Right lobe of liver (tissue), 6 donors: ENCODE measurements at regions not wholly inside any gene's neighbourhood (a gene's known extent, or its start where the extent isn't known, plus 50 kb on each side); places are given as distances from the start of the nearest gene placed in this dataset.
A peak's percentile ranks its signal among the peaks of the same experiment; 100 is the strongest.
"Not testable (repeated sequence)": the region's sequence is repeated elsewhere in the genome, so short reads cannot be mapped to it uniquely, and the experiment has no call there.

ENCODE experiments used
- ATAC-seq, 4 donors: fragments of 200-7000 bp; cut with Tn5 transposase; one replicate each; pipeline ENCODE4 v1.9.1; 2020; ENCODE audit warnings: mild to moderate bottlenecking in 4 of 4, moderate library complexity in 4 of 4
- DNase-seq, 3 donors: peaks; one replicate each; pipeline ENCODE4 v3.0.0-alpha.2; 2020
- H3K27ac ChIP-seq, 3 donors: fragments of 200-600 bp; one replicate each; pipeline ENCODE4 v1.8.0; 2022
- H3K27me3 ChIP-seq, 2 donors: fragments of 200-600 bp; one replicate each; pipeline ENCODE4 v1.8.0; 2022
- H3K36me3 ChIP-seq, 4 donors: fragments of 200-600 bp; sonication (generic) in 1 of 4; one replicate each; pipeline versions ENCODE4 v1.5.1 to v1.8.0; 2017 to 2022; ENCODE audit warnings: control low read depth in 1 of 4
- H3K4me1 ChIP-seq, 4 donors: fragments of 200-600 bp; sonication (generic) in 1 of 4; one replicate each; pipeline versions ENCODE4 v1.5.1 to v1.8.0; 2017 to 2022; ENCODE audit warnings: control low read depth in 1 of 4
- H3K4me3 ChIP-seq, 3 donors: fragments of 200-600 bp; one replicate each; pipeline ENCODE4 v1.8.0; 2022
- H3K9me3 ChIP-seq, 4 donors: fragments of 200-600 bp; sonication (generic) in 1 of 4; one replicate each; pipeline versions ENCODE4 v1.5.1 to v1.8.0; 2017 to 2022; ENCODE audit warnings: control low read depth in 1 of 4
- CTCF ChIP-seq, 4 donors: fragments of 200-600 bp in 3 of 4; fragments of 450-650 bp in 1 of 4; IDR thresholded peaks; one replicate each; pipeline versions ENCODE4 v1.5.1 to v1.8.0; 2016 to 2022; ENCODE audit warnings: antibody characterized with exemption in 4 of 4, mild to moderate bottlenecking in 2 of 4
- WGBS: methylation state at CpG from one replicate; pipeline ENCODE4 v1.1.6; 2018; ENCODE audit warnings: low coverage, low lambda C conversion rate; ENCODE audit not compliant: insufficient coverage; ENCODE audit errors: missing lambda C conversion rate; 5-methylcytosine and 5-hydroxymethylcytosine counted together
- intact Hi-C, 2 donors: fragments of 100-400 bp; cut with DNase I; formaldehyde crosslinking; loops; one replicate each; pipeline versions ENCODE4 v1.11.2 to v1.14.1; 2022
- donor health status: DM: no; HTN: yes; CAD: no.
- donor health status: DM: no; HTN: no; CAD: no.
- donor health status: DM: no; HTN: no; CAD: no.
- donor health status: DM: no; HTN: yes; CAD: no.
- donor health status: DM: no; HTN: yes; CAD: no.

GRCh38 chr21:13514308-13514707 is 95.3 kb upstream of the POTED start:
- H3K36me3 ChIP-seq, H3K4me1 ChIP-seq, H3K4me3 ChIP-seq, H3K27ac ChIP-seq, H3K9me3 ChIP-seq, DNase-seq, intact Hi-C loops, H3K27me3 ChIP-seq: not testable (repeated sequence)
- WGBS, result 70% methylated on average over 2 of the region's 6 CpGs
- peak in 1 of 4 donors; percentile 27 for ATAC-seq

- H3K4me1 ChIP-seq, H3K27ac ChIP-seq, ATAC-seq, intact Hi-C loops, H3K27me3 ChIP-seq, H3K4me3 ChIP-seq, DNase-seq, H3K36me3 ChIP-seq, H3K9me3 ChIP-seq: not testable (repeated sequence)
- 59% methylated on average over 4 of the region's 14 CpGs for WGBS
Measured at GRCh38 chr21:13515980-13516379, 93.6 kb upstream of the POTED start.

GRCh38 chr21:13519971-13520370 is 89.6 kb upstream of the POTED start:
- WGBS, result 0% methylated on average over 1 of the region's 3 CpGs
- not testable (repeated sequence) for H3K4me1 ChIP-seq

GRCh38 chr21:13525015-13525414 is 84.6 kb upstream of the POTED start:
- peak in 1 of 4 donors; percentile 19 for ATAC-seq
- WGBS, result 20% methylated on average over 1 of the region's 16 CpGs
- H3K4me3 ChIP-seq, H3K27ac ChIP-seq, intact Hi-C loops, H3K27me3 ChIP-seq, H3K36me3 ChIP-seq, H3K9me3 ChIP-seq, DNase-seq, H3K4me1 ChIP-seq: not testable (repeated sequence)

More at GRCh38 chr21:13519971-13520370, 89.6 kb upstream of the POTED start:
- H3K4me3 ChIP-seq, H3K36me3 ChIP-seq, DNase-seq, H3K27ac ChIP-seq, intact Hi-C loops, H3K27me3 ChIP-seq, H3K9me3 ChIP-seq: not testable (repeated sequence)
- peak in 2 of 4 donors; percentile 15 to 17 for TF ChIP-seq CTCF (IDR thresholded peaks at IDR 0.05)
- ATAC-seq, result peak in 3 of 4 donors; percentile 22 to 59 (median 51)

GRCh38 chr21:13529082-13529481 is 80.5 kb upstream of the POTED start:
- intact Hi-C loops, DNase-seq, H3K27me3 ChIP-seq, H3K36me3 ChIP-seq, H3K9me3 ChIP-seq, H3K27ac ChIP-seq, ATAC-seq, H3K4me1 ChIP-seq, H3K4me3 ChIP-seq: not testable (repeated sequence)
- WGBS, result 30% methylated on average over 1 of the region's 1 CpG

GRCh38 chr21:13529674-13530073 is 79.9 kb upstream of the POTED start:
- H3K36me3 ChIP-seq, H3K4me1 ChIP-seq, H3K27me3 ChIP-seq, H3K9me3 ChIP-seq, intact Hi-C loops, H3K4me3 ChIP-seq, H3K27ac ChIP-seq, DNase-seq, ATAC-seq: not testable (repeated sequence)
- WGBS, result 52% methylated on average over 3 of the region's 3 CpGs

GRCh38 chr21:13530697-13531096 is 78.9 kb upstream of the POTED start:
- H3K36me3 ChIP-seq, H3K27ac ChIP-seq, ATAC-seq, H3K4me1 ChIP-seq, H3K4me3 ChIP-seq, H3K9me3 ChIP-seq, H3K27me3 ChIP-seq, DNase-seq, intact Hi-C loops: not testable (repeated sequence)
- WGBS, result 27% methylated on average over 2 of the region's 2 CpGs

GRCh38 chr21:13543482-13543881 is 66.1 kb upstream of the POTED start:
- H3K27me3 ChIP-seq, H3K36me3 ChIP-seq, H3K4me3 ChIP-seq, DNase-seq, H3K9me3 ChIP-seq, ATAC-seq, intact Hi-C loops, H3K27ac ChIP-seq, H3K4me1 ChIP-seq: not testable (repeated sequence)
- WGBS, result 61% methylated on average over 2 of the region's 3 CpGs

- H3K27me3 ChIP-seq, H3K4me3 ChIP-seq, H3K4me1 ChIP-seq, H3K27ac ChIP-seq, intact Hi-C loops, H3K36me3 ChIP-seq, ATAC-seq, DNase-seq, H3K9me3 ChIP-seq: not testable (repeated sequence)
- 22% methylated on average over 1 of the region's 1 CpG for WGBS
Measured at GRCh38 chr21:13545525-13545924, 64.1 kb upstream of the POTED start.
